Lung microvascular endothelial cell (primary cell): ENCODE measurements at regions not wholly inside any gene's neighbourhood (a gene's known extent, or its start where the extent isn't known, plus 50 kb on each side); places are given as distances from the start of the nearest gene placed in this dataset.

ENCODE experiments used
- DNase-seq, 2 donors: peaks; one replicate each; pipeline versions ENCODE4 v3.0.0 to v3.0.0-alpha.2; 2010; ENCODE audit warnings: low read depth in 2 of 2

- DNase-seq: no peak
Measured at GRCh38 chr5:2897276-2897961, 145.9 kb upstream of the IRX2 start.

DNA sequence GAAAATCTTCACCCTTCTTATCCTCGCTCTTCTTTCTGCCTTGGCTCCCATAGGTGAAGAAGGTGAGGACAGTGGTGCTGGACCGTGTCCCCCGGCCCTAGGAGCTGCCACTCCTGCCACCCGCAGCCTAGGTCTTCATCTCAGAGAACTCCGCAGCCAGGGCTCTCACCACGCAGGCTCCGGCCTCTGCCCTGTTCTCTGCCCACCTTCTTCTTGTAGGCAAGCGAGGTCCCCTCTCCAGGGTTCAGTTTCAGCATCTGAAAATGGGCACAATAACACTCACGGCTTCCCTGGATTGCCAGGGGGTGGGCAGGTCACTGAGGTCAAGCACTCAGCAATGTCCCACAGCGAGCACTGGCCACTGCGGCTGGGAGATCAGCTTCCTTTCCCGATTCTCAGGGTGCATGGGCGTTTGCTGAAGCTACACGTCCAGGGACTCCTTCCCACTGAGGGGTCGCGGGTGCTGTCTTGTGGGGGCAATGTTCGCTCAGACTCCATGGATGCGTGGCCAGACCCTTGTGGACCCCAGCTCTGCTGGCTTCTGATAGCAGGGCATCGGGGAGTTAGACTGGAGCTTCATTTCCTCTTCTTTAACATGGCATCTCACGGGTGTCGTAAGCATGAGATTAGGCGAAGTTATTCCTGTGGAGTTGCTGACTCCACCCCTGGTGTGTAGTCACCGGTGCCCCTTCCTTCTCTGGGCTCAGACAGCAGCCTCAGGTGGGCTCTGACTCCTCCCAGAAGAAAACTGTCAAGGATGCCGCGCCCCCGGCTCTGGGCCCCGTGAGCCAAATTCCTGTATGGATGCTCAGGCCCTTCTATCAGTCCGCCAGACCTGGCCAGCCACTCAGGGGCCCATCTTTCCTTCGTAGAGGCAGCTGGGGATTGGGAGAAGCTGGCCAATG is 145.1 kb upstream of the IRX2 start:
- DNase-seq: no peak

DNA sequence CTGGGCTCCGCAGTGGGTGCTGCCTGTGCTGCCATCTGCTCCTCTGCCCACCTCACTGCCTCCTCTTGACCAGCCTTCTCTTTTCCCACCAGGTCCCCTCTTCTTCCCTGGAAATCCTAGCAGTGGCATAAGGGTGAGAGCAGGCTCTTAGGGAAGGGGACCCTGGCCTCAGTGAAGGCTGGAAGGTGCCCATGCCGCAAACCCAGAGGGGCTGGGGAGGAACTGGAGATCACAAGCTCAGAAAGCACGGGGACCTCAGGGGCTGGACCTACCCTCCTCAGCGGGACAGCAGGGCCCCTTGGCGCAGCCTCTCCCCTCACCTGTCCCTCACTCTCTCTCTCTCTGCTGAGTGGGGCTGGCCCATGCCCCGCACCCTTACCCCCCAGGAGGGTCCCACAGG is 144.4 kb upstream of the IRX2 start:
- no peak for DNase-seq

DNA sequence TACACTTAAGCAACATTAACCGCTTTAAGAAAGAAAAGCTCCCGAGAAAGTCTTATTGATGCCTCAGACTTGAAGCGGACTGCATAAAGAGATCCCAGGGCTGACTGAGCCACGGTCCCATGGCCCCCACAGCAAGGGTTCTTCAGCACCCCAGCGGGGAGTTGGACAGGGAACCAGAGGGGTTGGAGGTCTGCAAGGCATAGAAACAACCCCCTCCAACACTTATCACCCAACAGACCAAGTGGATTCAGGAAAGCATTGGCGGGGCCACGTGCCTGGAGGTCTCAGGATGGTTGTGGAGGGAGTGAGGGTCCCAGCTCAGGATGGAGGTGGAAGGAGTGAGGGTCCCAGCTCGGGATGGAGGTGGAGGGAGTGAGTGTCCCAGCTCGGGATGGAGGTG is 143.7 kb upstream of the IRX2 start:
- DNase-seq: no peak

- DNase-seq: no peak
Measured at GRCh38 chr5:2894736-2895135, 143.3 kb upstream of the IRX2 start.

DNA sequence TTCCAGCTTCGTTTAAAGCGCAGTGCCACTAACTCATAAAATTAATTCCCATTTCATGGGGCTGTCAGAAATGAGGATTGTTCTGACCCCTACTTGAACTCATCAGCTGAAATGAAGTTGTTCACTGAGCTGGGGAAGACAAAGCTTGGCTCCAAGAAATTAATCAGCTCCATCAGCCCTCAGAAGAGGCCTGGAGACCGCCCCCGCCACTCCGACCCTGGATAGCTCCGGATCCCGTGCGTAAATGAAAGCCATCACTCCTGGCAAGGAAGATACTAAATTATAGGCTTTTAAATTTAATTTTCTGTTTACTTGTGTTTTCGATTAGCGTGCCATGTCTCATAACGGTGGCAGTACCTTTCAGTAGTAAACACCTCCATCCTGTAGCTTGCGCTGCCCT is 142.8 kb upstream of the IRX2 start:
- DNase-seq: no peak

DNA sequence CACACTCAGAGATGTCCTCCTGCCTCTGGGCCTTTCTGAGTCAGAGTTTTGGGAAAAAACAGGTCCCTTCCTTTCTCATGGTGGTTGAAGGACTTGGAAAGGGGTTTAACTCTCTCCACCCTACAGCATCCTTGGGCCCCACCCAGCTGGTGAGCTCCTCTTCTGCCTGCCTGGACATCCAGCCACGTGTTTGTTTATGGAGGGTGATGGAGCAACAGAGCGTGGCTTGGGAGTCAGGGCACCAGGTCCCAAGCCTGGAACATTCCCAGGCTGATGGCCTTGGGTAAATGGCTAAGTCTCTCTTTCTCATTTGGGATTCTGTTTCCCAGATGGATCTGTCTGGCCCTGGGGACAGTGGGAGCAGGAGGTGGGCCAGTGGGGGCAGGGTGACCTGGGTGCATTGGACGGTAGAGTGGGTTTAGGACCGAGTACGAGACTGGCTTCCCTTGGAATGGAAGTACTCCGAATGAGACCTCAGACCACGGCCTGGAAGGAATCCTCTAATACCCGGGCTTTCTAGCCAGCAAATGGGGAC is 141.1 kb upstream of the IRX2 start:
- no peak for DNase-seq

DNA sequence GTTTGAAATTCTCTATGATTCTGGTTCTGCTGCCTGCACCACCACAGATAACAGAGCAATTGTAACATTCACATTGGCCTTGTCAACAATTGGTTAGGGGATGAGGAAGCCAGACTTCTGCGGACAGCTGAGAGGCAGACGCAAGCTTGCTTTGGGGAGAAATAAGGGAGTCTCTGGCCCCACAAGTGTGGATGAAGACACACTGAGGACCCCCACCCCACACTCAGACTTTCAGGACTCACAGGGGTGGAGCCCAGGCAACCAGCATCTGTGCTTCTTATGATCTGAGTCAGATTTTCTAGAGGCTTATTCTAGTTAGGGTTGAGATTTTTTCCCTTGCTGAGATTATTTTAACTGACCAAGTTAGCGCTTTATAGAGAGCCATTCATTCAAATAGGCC is 140.3 kb upstream of the IRX2 start:
- no peak for DNase-seq

- no peak for DNase-seq
Measured at GRCh38 chr5:2890011-2890410, 138.5 kb upstream of the IRX2 start.

DNA sequence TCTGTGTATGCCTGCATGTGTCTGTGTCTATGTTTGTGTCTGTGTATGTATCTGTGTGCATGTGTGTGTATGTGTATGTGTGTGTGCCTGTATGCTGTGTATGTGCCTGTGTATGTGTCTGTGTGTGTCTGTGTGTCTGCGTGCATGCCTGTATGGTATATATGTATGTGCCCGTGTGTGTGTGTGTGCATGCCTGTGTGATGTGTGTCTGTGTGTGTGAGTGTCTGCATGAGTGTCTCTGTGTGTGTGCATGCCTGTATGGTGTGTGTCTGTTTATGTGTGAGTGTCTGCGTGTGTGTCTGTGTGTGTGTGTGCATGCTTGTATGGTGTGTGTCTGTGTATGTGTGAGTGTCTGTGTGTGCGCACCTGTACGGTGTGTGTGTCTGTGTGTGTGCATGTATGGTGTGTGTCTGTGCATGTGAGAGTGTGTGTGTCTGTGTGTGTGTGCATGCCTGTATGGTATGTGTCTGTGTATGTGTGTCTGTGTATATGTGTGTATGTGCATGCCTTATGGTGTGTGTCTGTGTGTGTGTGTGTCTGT is 137.1 kb upstream of the IRX2 start:
- no peak for DNase-seq

- no peak for DNase-seq
Measured at GRCh38 chr5:2887481-2888348, 136.2 kb upstream of the IRX2 start.

DNA sequence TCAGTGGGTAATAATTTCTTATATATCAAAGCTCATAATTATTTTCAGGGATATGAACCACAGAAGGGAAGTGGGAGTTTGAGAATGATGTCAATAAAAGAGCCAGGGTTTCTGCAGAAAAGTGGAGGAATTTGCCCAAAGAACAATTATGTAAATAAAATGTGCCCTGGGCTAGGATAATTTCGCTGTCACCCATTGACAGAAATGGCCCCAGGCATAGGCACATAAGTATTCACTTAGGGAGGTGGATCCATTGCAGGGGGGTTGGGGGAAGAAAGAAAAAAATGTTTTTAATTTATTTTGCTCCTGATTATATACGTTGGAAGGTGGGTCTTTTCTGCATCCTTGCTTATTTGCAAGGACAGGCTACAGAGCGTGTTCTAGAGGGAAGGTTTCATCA is 135.1 kb upstream of the IRX2 start:
- no peak for DNase-seq

DNA sequence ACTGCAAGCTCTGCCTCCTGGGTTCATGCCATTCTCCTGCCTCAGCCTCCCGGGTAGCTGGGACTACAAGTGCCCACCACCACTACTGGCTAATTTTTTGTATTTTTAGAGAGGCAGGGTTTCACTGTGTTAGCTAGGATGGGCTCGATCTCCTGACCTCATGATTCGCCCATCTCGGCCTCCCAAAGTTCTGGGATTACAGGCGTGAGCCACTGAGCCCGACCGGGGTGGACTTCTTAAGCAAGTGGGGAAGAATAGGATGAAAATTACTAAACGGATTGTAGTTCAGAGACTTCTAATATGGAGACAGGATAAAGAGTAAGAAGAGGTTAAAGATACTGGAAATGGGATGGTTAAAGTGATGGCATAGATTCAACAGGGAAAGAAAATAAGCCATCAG is 132.3 kb upstream of the IRX2 start:
- DNase-seq: no peak

DNA sequence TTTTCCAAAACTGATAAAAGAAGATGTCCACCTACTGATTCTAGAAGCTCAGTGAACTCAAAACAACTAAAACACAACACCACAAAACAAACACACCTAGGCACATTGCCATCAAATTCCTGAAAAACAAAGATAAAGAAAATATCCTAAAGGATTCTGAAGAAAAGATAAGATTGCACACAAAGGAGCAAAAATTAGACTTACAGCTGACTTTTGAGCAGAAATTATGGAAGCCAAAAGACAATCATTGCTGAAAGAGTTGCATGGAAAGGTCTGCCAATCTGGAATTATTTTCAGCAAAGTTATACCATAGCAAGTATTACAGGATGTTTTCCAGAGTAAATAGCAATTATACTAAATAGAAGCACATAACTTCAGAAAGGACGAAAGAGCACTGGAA is 128.2 kb upstream of the IRX2 start:
- no peak for DNase-seq

DNA sequence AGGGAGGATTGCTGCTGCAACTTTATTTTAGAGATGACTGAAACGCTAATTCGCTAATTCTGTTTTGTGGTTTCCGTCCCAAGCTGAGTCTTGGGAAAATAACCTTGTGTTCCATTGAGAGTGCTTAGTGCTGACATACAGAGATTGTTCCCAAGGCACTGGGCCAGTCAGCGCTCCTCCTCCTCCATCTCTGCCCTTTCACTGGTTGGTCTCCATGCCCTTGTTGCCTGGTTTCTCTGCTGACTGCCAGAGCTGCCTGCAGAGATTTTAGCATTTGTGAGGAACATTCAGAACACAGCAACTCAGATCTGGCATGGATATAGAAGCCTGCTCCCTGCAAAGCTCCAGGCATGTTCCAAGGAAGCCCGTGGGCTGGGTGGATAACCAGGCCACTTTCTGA is 126.0 kb upstream of the IRX2 start:
- DNase-seq: no peak

- no peak for DNase-seq
Measured at GRCh38 chr5:2876183-2876582, 124.7 kb upstream of the IRX2 start.

GRCh38 chr5:2874099-2874498 is 122.6 kb upstream of the IRX2 start:
- DNase-seq: no peak

DNA sequence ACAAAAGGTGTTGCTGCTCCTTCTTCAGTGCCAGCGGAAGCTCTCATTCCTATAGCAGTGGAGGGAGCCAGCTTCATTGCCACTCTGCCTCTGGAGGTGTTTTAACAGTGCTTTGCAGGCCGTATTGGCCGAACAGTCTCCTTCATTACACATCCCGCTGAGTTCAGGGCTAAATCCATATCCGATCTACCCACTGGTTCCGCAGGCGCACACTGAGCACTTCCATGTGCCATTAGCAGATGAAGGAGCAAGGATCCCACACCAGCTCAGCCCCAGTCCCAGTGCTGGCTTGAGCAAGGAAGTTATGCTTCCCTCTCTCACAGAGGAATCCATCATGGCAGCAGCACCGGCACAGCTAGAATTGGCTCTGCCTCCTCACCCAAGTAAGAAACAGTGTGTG is 121.2 kb upstream of the IRX2 start:
- no peak for DNase-seq

DNA sequence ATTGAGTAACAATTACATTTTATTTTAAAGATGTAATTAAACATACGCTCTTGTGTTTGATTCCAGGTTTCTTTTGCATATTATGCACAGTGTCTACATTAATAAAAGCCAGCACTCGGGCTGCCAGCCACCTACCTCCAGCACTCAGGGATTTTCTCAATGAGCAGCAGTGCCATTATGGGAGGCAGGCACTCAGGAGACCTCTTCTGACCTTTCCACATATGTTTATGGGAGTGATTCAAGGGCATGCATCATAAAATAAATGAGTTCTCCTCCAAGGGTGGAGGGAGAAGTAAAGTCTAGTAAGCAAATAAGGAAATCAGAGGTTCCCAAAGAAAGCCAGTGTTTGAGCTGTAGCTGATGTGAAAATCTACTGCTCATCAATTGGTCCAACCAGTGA is 119.8 kb upstream of the IRX2 start:
- DNase-seq: no peak

DNA sequence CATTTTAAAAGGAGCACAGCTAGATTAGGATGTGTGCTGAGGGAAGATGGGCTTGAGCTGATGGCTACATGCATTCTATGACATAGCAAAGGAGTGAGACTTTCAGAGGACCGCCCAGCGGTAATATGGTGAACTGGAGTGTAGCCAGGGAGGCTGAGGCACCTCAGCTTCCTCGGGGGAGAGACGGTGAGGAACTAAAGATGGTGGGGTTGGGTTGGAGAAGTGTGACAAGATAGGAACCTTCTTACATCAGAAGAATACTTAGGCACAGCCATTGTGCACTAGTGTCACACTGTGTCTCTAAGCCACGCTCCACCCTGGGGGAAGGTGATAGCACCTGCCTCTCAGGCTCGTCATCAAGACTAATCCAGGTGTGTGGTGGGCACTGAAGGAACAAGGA is 118.0 kb upstream of the IRX2 start:
- DNase-seq: no peak

DNA sequence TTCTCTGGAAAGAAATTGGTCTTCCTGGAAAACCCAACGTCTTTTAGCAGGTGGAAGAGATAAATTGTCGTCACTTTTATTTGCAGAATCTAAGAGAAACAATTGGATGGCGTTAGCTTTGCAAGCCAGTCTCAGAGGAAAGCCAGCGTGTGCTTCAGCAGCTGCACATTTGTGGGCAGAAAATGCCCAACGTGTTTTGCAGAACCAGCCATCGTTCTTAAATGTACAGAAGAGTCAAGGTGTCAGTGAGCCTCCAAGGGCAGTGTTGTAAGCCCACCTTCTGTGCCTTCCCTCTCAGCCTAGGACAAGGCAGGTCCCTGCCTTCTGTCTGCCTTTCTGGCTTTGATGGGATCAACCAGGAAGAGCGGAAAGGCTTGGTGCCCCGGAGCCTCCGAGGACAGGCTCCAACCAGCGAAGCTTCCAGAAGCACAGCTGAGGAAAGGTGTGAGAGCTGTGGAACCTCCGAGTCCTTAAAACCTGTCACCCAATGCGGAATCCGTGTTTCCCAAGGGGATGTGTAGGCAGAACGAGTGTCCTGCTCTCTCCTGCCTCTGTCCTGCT is 116.0 kb upstream of the IRX2 start:
- no peak for DNase-seq
